A549 (cell line): ENCODE measurements at regions not wholly inside any gene's neighbourhood (a gene's known extent, or its start where the extent isn't known, plus 50 kb on each side); places are given as distances from the start of the nearest gene placed in this dataset.

ENCODE experiments used
- ATAC-seq, 2 experiments: fragments of 200-7000 bp in 1 of 2; fragments of >200 bp in 1 of 2; cut with Nextera tagmentation in 1 of 2; cut with Tn5 transposase in 1 of 2; 3 replicates each; pipeline versions ENCODE4 v1.8.0 to v1.9.1; 2018 to 2020; ENCODE audit warnings: mild to moderate bottlenecking in 1 of 2, moderate library complexity in 1 of 2
- CTCF ChIA-PET: fragments of 300-600 bp; sonication (Branson Sonifier 250); formaldehyde crosslinking; extraction: SDS; loops from one replicate; lab custom pipeline; 2021; ENCODE audit warnings: antibody characterized with exemption, inconsistent platforms; lab: Yijun Ruan, JAX
- POLR2A ChIA-PET: fragments of 350-600 bp; formaldehyde crosslinking; extraction: SDS; loops from one replicate; lab custom pipeline; 2021; ENCODE audit warnings: antibody characterized with exemption, inconsistent platforms; lab: Yijun Ruan, JAX
- DNase-seq, 2 experiments: peaks; one replicate each; pipeline versions ENCODE4 v3.0.0 to v3.0.0-alpha.2; 2011 to 2016; ENCODE audit warnings: low read depth in 1 of 2, low spot score in 1 of 2
- FAIRE-seq: peaks from 2 replicates; lab custom pipeline; 2011; peaks lifted over from hg19 to GRCh38; lab: Jason Lieb, UNC
- H3K27ac ChIP-seq, 2 experiments: fragments of >200 bp; sonication (Bioruptor Twin); formaldehyde crosslinking; 3 replicates each; pipeline ENCODE4 v1.5.1; 2016 to 2017
- H3K4me1 ChIP-seq: fragments of >200 bp; sonication (Bioruptor Twin); formaldehyde crosslinking; 3 replicates; pipeline ENCODE4 v1.6.1; 2016
- H3K4me2 ChIP-seq: fragments of >200 bp; sonication (Bioruptor Twin); formaldehyde crosslinking; 3 replicates; pipeline ENCODE4 v1.6.1; 2016
- H3K4me3 ChIP-seq: fragments of >200 bp; sonication (Bioruptor Twin); formaldehyde crosslinking; 3 replicates; pipeline ENCODE4 v1.5.1; 2016
- H3K9me3 ChIP-seq: fragments of >200 bp; sonication (Bioruptor Twin); formaldehyde crosslinking; 3 replicates; pipeline ENCODE4 v1.6.1; 2016
- CBX8 ChIP-seq: fragments of 200-600 bp; sonication (generic); IDR thresholded peaks from 2 replicates; pipeline ENCODE4 v1.6.1; 2016
- CEBPB ChIP-seq, 2 experiments: fragments of >200 bp in 1 of 2; sonication (Bioruptor Twin) in 1 of 2; formaldehyde crosslinking in 1 of 2; IDR thresholded peaks; 2 replicates each; pipeline ENCODE4 v1.6.1; 2012 to 2016
- EHMT2 ChIP-seq: fragments of 200-600 bp; sonication (generic); IDR thresholded peaks from 2 replicates; pipeline ENCODE4 v1.6.1; 2016; ENCODE audit warnings: antibody characterized with exemption, low read depth, mild to moderate bottlenecking, moderate library complexity
- ESRRA ChIP-seq: fragments of 150-350 bp; IDR thresholded peaks from 2 replicates; pipeline ENCODE4 v1.6.1; 2014; ENCODE audit warnings: mild to moderate bottlenecking, low read length, borderline replicate concordance
- FOSB ChIP-seq: fragments of 250-450 bp; sonication (Bioruptor Pico); IDR thresholded peaks from 2 replicates; pipeline ENCODE4 v1.5.0; 2020; ENCODE audit warnings: mild to moderate bottlenecking, moderate library complexity
- FOXS1 ChIP-seq: fragments of 250-450 bp; sonication (Bioruptor Pico); IDR thresholded peaks from 2 replicates; pipeline ENCODE4 v1.5.0; 2020; ENCODE audit warnings: mild to moderate bottlenecking, moderate library complexity
- HDAC2 ChIP-seq: fragments of 200-600 bp; sonication (generic); IDR thresholded peaks from 2 replicates; pipeline ENCODE4 v1.6.1; 2016
- HEYL ChIP-seq: fragments of 250-450 bp; sonication (Bioruptor Pico); IDR thresholded peaks from 2 replicates; pipeline ENCODE4 v1.8.0; 2021; ENCODE audit warnings: mild to moderate bottlenecking, moderate library complexity
- HOXA7 ChIP-seq: fragments of 250-450 bp; sonication (Bioruptor Pico); IDR thresholded peaks from 2 replicates; pipeline ENCODE4 v1.5.0; 2020; ENCODE audit warnings: mild to moderate bottlenecking, moderate library complexity
- HOXB13 ChIP-seq: fragments of 250-450 bp; sonication (Bioruptor Pico); IDR thresholded peaks from 2 replicates; pipeline ENCODE4 v1.5.0; 2020; ENCODE audit warnings: low read depth, mild to moderate bottlenecking, moderate library complexity
- HOXB5 ChIP-seq: fragments of 250-450 bp; sonication (Bioruptor Pico); IDR thresholded peaks from 2 replicates; pipeline ENCODE4 v1.5.0; 2020; ENCODE audit warnings: mild to moderate bottlenecking, moderate library complexity
- JUN ChIP-seq, 2 experiments: fragments of >200 bp; sonication (Bioruptor Twin); formaldehyde crosslinking; IDR thresholded peaks; 2 replicates in 1 of 2; 3 replicates in 1 of 2; pipeline ENCODE4 v1.6.1; 2016 to 2017
- JUNB ChIP-seq: fragments of >200 bp; sonication (Bioruptor Twin); formaldehyde crosslinking; IDR thresholded peaks from 2 replicates; pipeline ENCODE4 v1.6.1; 2016
- MAFK ChIP-seq: fragments of 450-650 bp; IDR thresholded peaks from 2 replicates; pipeline ENCODE4 v1.6.1; 2014; ENCODE audit not compliant: partially characterized antibody
- MAZ ChIP-seq: fragments of 150-350 bp; IDR thresholded peaks from 2 replicates; pipeline ENCODE4 v1.6.1; 2014; ENCODE audit warnings: antibody characterized with exemption, low read depth, low read length, borderline replicate concordance
- NPAS2 ChIP-seq: fragments of 250-450 bp; sonication (Bioruptor Pico); IDR thresholded peaks from 2 replicates; pipeline ENCODE4 v1.8.0; 2022; ENCODE audit warnings: mild to moderate bottlenecking, moderate library complexity, borderline replicate concordance
- NR3C1 ChIP-seq: fragments of >200 bp; sonication (Bioruptor Twin); formaldehyde crosslinking; IDR thresholded peaks from 3 replicates; pipeline ENCODE4 v1.6.1; 2017
- POLR2A ChIP-seq: IDR thresholded peaks from 2 replicates; pipeline ENCODE4 v1.6.1; 2012; ENCODE audit warnings: mild to moderate bottlenecking, low read length
- RAD21 ChIP-seq, 2 experiments: fragments of >200 bp in 1 of 2; sonication (Bioruptor Twin) in 1 of 2; formaldehyde crosslinking in 1 of 2; IDR thresholded peaks in 1 of 2; conservative IDR thresholded peaks in 1 of 2; 2 replicates in 1 of 2; 3 replicates in 1 of 2; pipeline ENCODE4 v1.6.1; 2012 to 2018; ENCODE audit warnings: inconsistent platforms in 1 of 2
- RARB ChIP-seq: fragments of 250-450 bp; sonication (Bioruptor Pico); IDR thresholded peaks from 2 replicates; pipeline ENCODE4 v1.8.0; 2021; ENCODE audit warnings: mild to moderate bottlenecking, moderate library complexity
- RNF2 ChIP-seq: fragments of 200-600 bp; sonication (generic); IDR thresholded peaks from 2 replicates; pipeline ENCODE4 v1.6.1; 2016; ENCODE audit warnings: low read depth, mild to moderate bottlenecking, antibody characterized with exemption, moderate library complexity, borderline replicate concordance
- SREBF2 ChIP-seq: fragments of 450-650 bp; IDR thresholded peaks from 2 replicates; pipeline ENCODE4 v1.6.1; 2014; ENCODE audit warnings: mild to moderate bottlenecking, moderate library complexity
- ZC3H11A ChIP-seq: fragments of 450-650 bp; IDR thresholded peaks from 2 replicates; pipeline ENCODE4 v1.6.1; 2014; ENCODE audit warnings: antibody characterized with exemption, mild to moderate bottlenecking
- ZFP36 ChIP-seq: fragments of 450-650 bp; IDR thresholded peaks from 2 replicates; pipeline ENCODE4 v1.6.1; 2014; ENCODE audit warnings: borderline replicate concordance; ENCODE audit not compliant: partially characterized antibody
- ZSCAN20 ChIP-seq: fragments of 250-450 bp; sonication (Bioruptor Pico); IDR thresholded peaks from 2 replicates; pipeline ENCODE4 v1.8.0; 2022; ENCODE audit warnings: mild to moderate bottlenecking, moderate library complexity
- WGBS: methylation state at CpG from one replicate; pipeline ENCODE4 v1.1.6; 2017; ENCODE audit errors: missing lambda C conversion rate; 5-methylcytosine and 5-hydroxymethylcytosine counted together
- TF ChIP-seq, protein P1 (sequence below): IDR thresholded peaks from 2 replicates; pipeline ENCODE4 v1.6.1; 2012
- TF ChIP-seq, protein P2 (sequence below): fragments of 200-600 bp; sonication (generic); IDR thresholded peaks from 2 replicates; pipeline ENCODE4 v1.6.1; 2016; ENCODE audit warnings: antibody characterized with exemption, mild to moderate bottlenecking, moderate library complexity
- TF ChIP-seq, protein P3 (sequence below): fragments of 150-350 bp; IDR thresholded peaks from 2 replicates; pipeline ENCODE4 v1.6.1; 2014; ENCODE audit warnings: low read depth, mild to moderate bottlenecking, low read length
- TF ChIP-seq, protein P4 (sequence below): fragments of >200 bp; sonication (Bioruptor Twin); formaldehyde crosslinking; IDR thresholded peaks from 2 replicates; pipeline ENCODE4 v1.6.1; 2016
- TF ChIP-seq, protein P5 (sequence below): fragments of 250-450 bp; sonication (Bioruptor Pico); IDR thresholded peaks from 2 replicates; pipeline ENCODE4 v1.5.0; 2021; ENCODE audit warnings: mild to moderate bottlenecking, moderate library complexity, borderline replicate concordance
- TF ChIP-seq, protein P6 (sequence below): IDR thresholded peaks from 2 replicates; pipeline ENCODE4 v1.6.1; 2012; ENCODE audit warnings: low read depth, borderline replicate concordance

DNA sequence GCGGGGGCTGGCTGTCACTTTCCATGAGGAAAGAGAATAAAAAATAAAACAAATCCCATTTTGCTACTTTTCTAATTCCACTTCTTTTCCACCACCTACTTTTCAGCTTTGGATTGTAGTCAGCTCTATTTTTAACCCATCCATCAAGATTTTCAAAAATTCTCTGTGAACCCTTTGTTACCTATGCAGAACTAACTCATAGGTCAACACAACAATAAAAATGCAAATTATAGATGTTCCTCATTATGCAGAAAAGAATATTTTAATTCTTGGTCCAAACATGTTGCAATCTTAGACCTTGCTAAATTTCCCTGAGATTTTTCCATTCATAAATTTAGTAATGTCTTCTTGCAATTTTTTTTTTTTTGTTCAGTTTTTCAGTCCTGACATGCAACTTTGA lies 454.5 kb downstream of the ADAMTS20 start:
- ATAC-seq (no peak), DNase-seq (no peak), FAIRE-seq (no peak)
- H3K4me3 ChIP-seq = no peak overlapping the region
- 34% methylated on average over 1 of the region's 1 CpG for WGBS
- no peaks in the 10 kb centered on the region for H3K4me1 ChIP-seq
- no peak overlapping the region for H3K27ac ChIP-seq
- ChIA-PET POLR2A (no interaction called here), CTCF (interaction anchor here (0.7 kb wide), 1 partner anchor 158 kb away, joined by 3 read pairs; no protein-coding TSS in a partner anchor)
- H3K9me3 ChIP-seq = no peaks in the 10 kb centered on the region
- TF ChIP-seq, protein P1, sequence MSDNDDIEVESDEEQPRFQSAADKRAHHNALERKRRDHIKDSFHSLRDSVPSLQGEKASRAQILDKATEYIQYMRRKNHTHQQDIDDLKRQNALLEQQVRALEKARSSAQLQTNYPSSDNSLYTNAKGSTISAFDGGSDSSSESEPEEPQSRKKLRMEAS = no peak
- TF ChIP-seq SREBF2 (no peak), JUNB (no peak), POLR2A (no peak), FOSB (CRISPR knock-in tag) (no peak), CEBPB (IDR thresholded peaks at IDR 0.05) (no peak), FOXS1 (CRISPR knock-in tag) (no peak), HDAC2 (no peak), RAD21 (conservative IDR thresholded peaks at IDR 0.05 in 1 of 2, IDR thresholded peaks at IDR 0.05 in 1 of 2) (no peak), MAFK (no peak), ZFP36 (no peak), ESRRA (no peak), HOXB5 (CRISPR knock-in tag) (no peak), JUN (IDR thresholded peaks at IDR 0.05) (no peak), HOXA7 (CRISPR knock-in tag) (no peak), NR3C1 (no peak), EHMT2 (no peak)
- TF ChIP-seq, protein P2, sequence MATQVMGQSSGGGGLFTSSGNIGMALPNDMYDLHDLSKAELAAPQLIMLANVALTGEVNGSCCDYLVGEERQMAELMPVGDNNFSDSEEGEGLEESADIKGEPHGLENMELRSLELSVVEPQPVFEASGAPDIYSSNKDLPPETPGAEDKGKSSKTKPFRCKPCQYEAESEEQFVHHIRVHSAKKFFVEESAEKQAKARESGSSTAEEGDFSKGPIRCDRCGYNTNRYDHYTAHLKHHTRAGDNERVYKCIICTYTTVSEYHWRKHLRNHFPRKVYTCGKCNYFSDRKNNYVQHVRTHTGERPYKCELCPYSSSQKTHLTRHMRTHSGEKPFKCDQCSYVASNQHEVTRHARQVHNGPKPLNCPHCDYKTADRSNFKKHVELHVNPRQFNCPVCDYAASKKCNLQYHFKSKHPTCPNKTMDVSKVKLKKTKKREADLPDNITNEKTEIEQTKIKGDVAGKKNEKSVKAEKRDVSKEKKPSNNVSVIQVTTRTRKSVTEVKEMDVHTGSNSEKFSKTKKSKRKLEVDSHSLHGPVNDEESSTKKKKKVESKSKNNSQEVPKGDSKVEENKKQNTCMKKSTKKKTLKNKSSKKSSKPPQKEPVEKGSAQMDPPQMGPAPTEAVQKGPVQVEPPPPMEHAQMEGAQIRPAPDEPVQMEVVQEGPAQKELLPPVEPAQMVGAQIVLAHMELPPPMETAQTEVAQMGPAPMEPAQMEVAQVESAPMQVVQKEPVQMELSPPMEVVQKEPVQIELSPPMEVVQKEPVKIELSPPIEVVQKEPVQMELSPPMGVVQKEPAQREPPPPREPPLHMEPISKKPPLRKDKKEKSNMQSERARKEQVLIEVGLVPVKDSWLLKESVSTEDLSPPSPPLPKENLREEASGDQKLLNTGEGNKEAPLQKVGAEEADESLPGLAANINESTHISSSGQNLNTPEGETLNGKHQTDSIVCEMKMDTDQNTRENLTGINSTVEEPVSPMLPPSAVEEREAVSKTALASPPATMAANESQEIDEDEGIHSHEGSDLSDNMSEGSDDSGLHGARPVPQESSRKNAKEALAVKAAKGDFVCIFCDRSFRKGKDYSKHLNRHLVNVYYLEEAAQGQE = no peak
- TF ChIP-seq, protein P3, sequence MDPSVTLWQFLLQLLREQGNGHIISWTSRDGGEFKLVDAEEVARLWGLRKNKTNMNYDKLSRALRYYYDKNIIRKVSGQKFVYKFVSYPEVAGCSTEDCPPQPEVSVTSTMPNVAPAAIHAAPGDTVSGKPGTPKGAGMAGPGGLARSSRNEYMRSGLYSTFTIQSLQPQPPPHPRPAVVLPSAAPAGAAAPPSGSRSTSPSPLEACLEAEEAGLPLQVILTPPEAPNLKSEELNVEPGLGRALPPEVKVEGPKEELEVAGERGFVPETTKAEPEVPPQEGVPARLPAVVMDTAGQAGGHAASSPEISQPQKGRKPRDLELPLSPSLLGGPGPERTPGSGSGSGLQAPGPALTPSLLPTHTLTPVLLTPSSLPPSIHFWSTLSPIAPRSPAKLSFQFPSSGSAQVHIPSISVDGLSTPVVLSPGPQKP = no peak
- TF ChIP-seq, protein P4, sequence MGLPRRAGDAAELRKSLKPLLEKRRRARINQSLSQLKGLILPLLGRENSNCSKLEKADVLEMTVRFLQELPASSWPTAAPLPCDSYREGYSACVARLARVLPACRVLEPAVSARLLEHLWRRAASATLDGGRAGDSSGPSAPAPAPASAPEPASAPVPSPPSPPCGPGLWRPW = no peak
- no peak overlapping the region for H3K4me2 ChIP-seq

DNA sequence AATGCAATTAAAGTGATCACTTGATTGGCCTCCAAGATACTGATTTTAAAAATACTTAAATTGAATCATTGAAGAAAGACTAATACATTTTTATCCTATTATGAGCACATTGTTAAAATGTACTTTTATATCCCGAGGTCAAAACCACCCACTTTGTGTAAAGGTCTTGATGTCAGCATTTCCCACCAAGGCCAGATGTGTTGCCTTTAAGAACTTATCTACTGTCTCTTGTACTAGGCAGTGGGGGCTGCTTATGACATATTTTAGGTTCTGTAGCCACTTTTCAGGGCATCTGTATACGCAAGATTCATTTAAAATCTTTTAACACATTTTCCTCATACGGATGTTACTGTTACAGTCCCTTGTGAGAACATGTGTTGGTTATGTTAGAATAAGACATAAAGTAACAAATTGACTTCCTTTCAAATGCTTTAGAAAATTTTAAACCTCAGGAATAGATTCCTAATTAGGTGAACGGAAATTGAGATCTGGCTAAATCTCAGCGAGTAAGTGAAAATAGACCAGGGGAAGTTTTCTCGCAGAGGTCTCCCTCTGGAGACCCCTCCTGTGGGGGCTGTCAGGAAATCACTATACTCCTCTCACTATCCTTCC lies 456.2 kb downstream of the ADAMTS20 start:
- Histone ChIP-seq H3K27ac (no peak overlapping the region), H3K4me2 (no peak overlapping the region), H3K4me1 (no peaks in the 10 kb centered on the region), H3K9me3 (no peaks in the 10 kb centered on the region), H3K4me3 (no peak overlapping the region)
- ChIA-PET POLR2A (no interaction called here), CTCF (interaction anchor here (0.7 kb wide), 1 partner anchor 52 kb away, joined by 3 read pairs; no protein-coding TSS in a partner anchor)
- WGBS = 40% methylated on average over 6 of the region's 6 CpGs
- no peak for DNase-seq
- no peak for FAIRE-seq
- no peak for ATAC-seq
- no peak for TF ChIP-seq ZC3H11A
- no peak for TF ChIP-seq HEYL (CRISPR knock-in tag)
- TF ChIP-seq, protein P5, sequence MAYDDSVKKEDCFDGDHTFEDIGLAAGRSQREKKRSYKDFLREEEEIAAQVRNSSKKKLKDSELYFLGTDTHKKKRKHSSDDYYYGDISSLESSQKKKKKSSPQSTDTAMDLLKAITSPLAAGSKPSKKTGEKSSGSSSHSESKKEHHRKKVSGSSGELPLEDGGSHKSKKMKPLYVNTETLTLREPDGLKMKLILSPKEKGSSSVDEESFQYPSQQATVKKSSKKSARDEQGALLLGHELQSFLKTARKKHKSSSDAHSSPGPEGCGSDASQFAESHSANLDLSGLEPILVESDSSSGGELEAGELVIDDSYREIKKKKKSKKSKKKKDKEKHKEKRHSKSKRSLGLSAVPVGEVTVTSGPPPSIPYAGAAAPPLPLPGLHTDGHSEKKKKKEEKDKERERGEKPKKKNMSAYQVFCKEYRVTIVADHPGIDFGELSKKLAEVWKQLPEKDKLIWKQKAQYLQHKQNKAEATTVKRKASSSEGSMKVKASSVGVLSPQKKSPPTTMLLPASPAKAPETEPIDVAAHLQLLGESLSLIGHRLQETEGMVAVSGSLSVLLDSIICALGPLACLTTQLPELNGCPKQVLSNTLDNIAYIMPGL (CRISPR knock-in tag) = no peak
- no peak for TF ChIP-seq HOXB13
- TF ChIP-seq CBX8 = no peak
- no peak for TF ChIP-seq RNF2
- TF ChIP-seq RARB (CRISPR knock-in tag) = no peak
- TF ChIP-seq, protein P3 = no peak
- no peak for TF ChIP-seq MAZ
- no peak for TF ChIP-seq ZSCAN20
- no peak for TF ChIP-seq NR3C1
- TF ChIP-seq NPAS2 (CRISPR knock-in tag) = no peak
- TF ChIP-seq, protein P6, sequence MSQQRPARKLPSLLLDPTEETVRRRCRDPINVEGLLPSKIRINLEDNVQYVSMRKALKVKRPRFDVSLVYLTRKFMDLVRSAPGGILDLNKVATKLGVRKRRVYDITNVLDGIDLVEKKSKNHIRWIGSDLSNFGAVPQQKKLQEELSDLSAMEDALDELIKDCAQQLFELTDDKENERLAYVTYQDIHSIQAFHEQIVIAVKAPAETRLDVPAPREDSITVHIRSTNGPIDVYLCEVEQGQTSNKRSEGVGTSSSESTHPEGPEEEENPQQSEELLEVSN = no peak
